ENCODE measurements at regions not wholly inside any gene's neighbourhood (a gene's known extent, or its start where the extent isn't known, plus 50 kb on each side); places are given as distances from the start of the nearest gene placed in this dataset.

DNA sequence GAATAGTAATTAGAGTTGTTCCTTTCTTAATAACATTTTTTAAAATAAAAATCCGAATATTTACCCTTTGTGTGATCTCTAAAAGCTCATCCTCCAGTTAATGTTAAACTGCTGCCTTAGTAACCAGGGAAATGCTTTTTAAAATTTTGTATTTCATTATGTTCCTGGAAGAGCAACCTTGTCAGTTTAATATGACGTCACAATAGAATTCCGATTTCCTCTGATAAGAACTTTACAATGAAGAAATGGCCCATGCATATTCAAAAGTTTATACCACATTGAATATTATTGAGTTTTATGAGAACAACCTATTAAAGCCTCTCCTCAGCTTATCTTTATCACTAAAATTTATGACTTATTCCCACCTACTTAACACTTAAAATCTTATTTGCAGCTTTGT is 1566.6 kb downstream of the EFNB2 start:
- TF ChIP-seq EZH2phosphoT487 (IDR thresholded peaks at IDR 0.05; ENCODE audit: borderline replicate concordance, low read length) (no peak), CTCF (IDR thresholded peaks at IDR 0.05; ENCODE audit: low read depth, low read length, poor library complexity, severe bottlenecking) (no peak)
